H1 (cell line): ENCODE measurements at regions not wholly inside any gene's neighbourhood (a gene's known extent, or its start where the extent isn't known, plus 50 kb on each side); places are given as distances from the start of the nearest gene placed in this dataset.

Experiments used
- BACH1 ChIP-seq: IDR thresholded peaks from 2 replicates; pipeline ENCODE4 v1.6.1; 2012; ENCODE audit warnings: low read length, improper control_type of control experiment
- BRCA1 ChIP-seq: IDR thresholded peaks from 2 replicates; pipeline ENCODE4 v1.6.1; 2012; ENCODE audit warnings: low read depth, low read length, improper control_type of control experiment
- MAX ChIP-seq: IDR thresholded peaks from 2 replicates; pipeline ENCODE4 v1.6.1; 2012; ENCODE audit warnings: inconsistent platforms
- RXRA ChIP-seq: IDR thresholded peaks from 2 replicates; pipeline ENCODE4 v1.6.1; 2011; ENCODE audit warnings: low read depth, mild to moderate bottlenecking, low read length, moderate library complexity; ENCODE audit not compliant: insufficient read depth
- SUZ12 ChIP-seq: fragments of 200-600 bp; sonication (generic); IDR thresholded peaks from 2 replicates; pipeline ENCODE4 v1.6.1; 2012; ENCODE audit warnings: mild to moderate bottlenecking, inconsistent platforms, low read length, moderate library complexity, mixed read lengths

GRCh38 chr5:105977163-105977562, 1693.6 kb downstream of the EFNA5 start (continued):
- TF ChIP-seq MAX (no peak), BACH1 (no peak), RXRA (no peak), BRCA1 (no peak), SUZ12 (no peak)
- TF ChIP-seq, all 59 proteins: peak for 0
